ENCODE measurements at regions not wholly inside any gene's neighbourhood (a gene's known extent, or its start where the extent isn't known, plus 50 kb on each side); places are given as distances from the start of the nearest gene placed in this dataset.

GRCh38 chr4:115780835-115781234 lies 667.4 kb upstream of the NDST4 start:
- Histone ChIP-seq H3K9me3 (ENCODE audit: control insufficient read depth in 2 of 3, insufficient read depth in 1 of 3, low read length in 3 of 3) (no peaks in the 10 kb centered on the region), H3K27me3 (ENCODE audit: control insufficient read depth, insufficient read depth, low read length) (no peaks in the 10 kb centered on the region), H3K36me3 (ENCODE audit: control insufficient read depth in 2 of 3, insufficient read depth in 3 of 3, low read length in 3 of 3) (no peaks in the 10 kb centered on the region), H3K4me1 (ENCODE audit: control insufficient read depth in 2 of 3, insufficient read depth in 2 of 3, low read depth in 1 of 3, low read length in 3 of 3) (no peaks in the 10 kb centered on the region), H3K27ac (ENCODE audit: low read depth in 2 of 2, low read length in 2 of 2) (no peak overlapping the region), H3K4me3 (ENCODE audit: low read length in 3 of 3) (no peak overlapping the region), H3K9ac (ENCODE audit: low read length in 3 of 3) (no peak overlapping the region)
- TF ChIP-seq, protein P1, sequence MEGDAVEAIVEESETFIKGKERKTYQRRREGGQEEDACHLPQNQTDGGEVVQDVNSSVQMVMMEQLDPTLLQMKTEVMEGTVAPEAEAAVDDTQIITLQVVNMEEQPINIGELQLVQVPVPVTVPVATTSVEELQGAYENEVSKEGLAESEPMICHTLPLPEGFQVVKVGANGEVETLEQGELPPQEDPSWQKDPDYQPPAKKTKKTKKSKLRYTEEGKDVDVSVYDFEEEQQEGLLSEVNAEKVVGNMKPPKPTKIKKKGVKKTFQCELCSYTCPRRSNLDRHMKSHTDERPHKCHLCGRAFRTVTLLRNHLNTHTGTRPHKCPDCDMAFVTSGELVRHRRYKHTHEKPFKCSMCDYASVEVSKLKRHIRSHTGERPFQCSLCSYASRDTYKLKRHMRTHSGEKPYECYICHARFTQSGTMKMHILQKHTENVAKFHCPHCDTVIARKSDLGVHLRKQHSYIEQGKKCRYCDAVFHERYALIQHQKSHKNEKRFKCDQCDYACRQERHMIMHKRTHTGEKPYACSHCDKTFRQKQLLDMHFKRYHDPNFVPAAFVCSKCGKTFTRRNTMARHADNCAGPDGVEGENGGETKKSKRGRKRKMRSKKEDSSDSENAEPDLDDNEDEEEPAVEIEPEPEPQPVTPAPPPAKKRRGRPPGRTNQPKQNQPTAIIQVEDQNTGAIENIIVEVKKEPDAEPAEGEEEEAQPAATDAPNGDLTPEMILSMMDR (IDR thresholded peaks at IDR 0.05; ENCODE audit: borderline replicate concordance, extremely low read depth, insufficient read depth), result no peak
- DNase-seq, result no peak
- FAIRE-seq, result no peak
- intact Hi-C loops (cut with DNase I), result no loop called here

DNA sequence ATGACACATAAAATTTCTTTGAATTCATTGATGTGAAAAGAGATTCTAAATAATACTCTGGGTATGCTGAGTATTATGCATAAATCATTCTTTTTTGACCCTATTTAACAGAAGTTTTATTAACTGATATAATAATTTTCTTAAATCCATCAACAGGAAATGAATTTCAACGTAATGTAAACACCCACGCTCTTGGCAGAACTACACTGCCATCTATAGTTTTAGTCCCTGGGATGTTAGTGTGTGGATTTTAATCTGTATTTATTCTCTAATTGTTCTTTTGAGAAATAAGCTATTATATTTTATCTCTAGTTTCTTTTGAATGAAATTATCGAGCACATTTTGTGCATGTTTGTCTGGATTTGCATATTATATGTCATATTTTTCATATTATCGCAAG lies 666.8 kb upstream of the NDST4 start:
- H3K4me1 ChIP-seq (ENCODE audit: control insufficient read depth in 2 of 3, insufficient read depth in 2 of 3, low read depth in 1 of 3, low read length in 3 of 3), result no peaks in the 10 kb centered on the region
- H3K9me3 ChIP-seq (ENCODE audit: control insufficient read depth in 2 of 3, insufficient read depth in 1 of 3, low read length in 3 of 3), result no peaks in the 10 kb centered on the region
- no peak for FAIRE-seq
- intact Hi-C loops (cut with DNase I), result no loop called here
- H3K27me3 ChIP-seq (ENCODE audit: control insufficient read depth, insufficient read depth, low read length), result no peaks in the 10 kb centered on the region
- H3K27ac ChIP-seq (ENCODE audit: low read depth in 2 of 2, low read length in 2 of 2), result no peak overlapping the region
- TF ChIP-seq, protein P1 (IDR thresholded peaks at IDR 0.05; ENCODE audit: borderline replicate concordance, extremely low read depth, insufficient read depth), result no peak
- H3K9ac ChIP-seq (ENCODE audit: low read length in 3 of 3), result no peak overlapping the region
- H3K4me3 ChIP-seq (ENCODE audit: low read length in 3 of 3), result no peak overlapping the region
- DNase-seq, result no peak
- no peaks in the 10 kb centered on the region for H3K36me3 ChIP-seq (ENCODE audit: control insufficient read depth in 2 of 3, insufficient read depth in 3 of 3, low read length in 3 of 3)

DNA sequence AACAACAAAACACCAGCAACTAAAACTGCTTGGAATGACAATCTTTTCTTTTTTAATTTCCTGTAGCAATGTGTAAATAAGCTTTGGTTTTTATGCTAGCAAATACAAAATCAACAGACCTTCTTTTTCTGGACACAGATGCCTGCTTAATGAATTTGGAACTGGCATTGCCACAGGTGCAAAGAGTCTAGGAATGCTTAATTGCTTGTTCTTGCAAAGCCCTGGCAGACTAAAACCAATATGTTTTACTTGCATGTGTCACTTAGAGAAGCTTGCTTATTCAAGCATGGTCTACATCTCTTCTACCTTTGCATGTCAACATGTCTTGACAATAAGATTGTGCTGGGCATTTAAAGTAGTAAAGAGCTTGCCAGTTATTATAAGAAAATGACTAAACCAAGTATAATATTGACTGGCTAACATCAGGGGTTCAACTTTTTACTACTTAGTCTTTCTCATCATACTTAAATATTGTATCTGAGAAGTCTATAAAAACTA lies 656.7 kb upstream of the NDST4 start:
- Histone ChIP-seq H3K27me3 (ENCODE audit: control insufficient read depth, insufficient read depth, low read length) (no peaks in the 10 kb centered on the region), H3K9ac (ENCODE audit: low read length in 3 of 3) (no peak overlapping the region), H3K9me3 (ENCODE audit: control insufficient read depth in 2 of 3, insufficient read depth in 1 of 3, low read length in 3 of 3) (no peaks in the 10 kb centered on the region), H3K27ac (ENCODE audit: low read depth in 2 of 2, low read length in 2 of 2) (no peak overlapping the region), H3K4me1 (ENCODE audit: control insufficient read depth in 2 of 3, insufficient read depth in 2 of 3, low read depth in 1 of 3, low read length in 3 of 3) (no peaks in the 10 kb centered on the region), H3K36me3 (ENCODE audit: control insufficient read depth in 2 of 3, insufficient read depth in 3 of 3, low read length in 3 of 3) (no peaks in the 10 kb centered on the region), H3K4me3 (ENCODE audit: low read length in 3 of 3) (no peak overlapping the region)
- no peak for DNase-seq
- intact Hi-C loops (cut with DNase I), result no loop called here
- TF ChIP-seq, protein P1 (IDR thresholded peaks at IDR 0.05; ENCODE audit: borderline replicate concordance, extremely low read depth, insufficient read depth), result no peak
- no peak for FAIRE-seq

DNA sequence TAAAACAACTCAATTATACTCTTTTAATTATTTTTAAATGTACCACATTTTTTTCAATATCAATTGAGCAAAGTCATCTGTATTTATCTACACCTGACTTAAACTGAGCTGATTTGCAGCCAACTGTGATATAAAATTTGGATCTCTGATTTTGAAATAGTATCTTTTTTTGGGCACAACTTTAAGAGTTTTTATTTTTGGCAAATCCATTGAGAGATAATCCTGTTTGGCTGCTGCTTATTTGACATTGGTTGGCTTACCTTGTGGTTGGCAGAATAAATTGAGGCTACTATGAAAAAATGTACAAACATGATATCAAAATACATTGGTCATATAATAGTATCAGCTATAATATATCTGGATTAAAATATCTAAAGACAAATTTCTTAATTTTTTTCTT lies 656.0 kb upstream of the NDST4 start:
- no peak overlapping the region for H3K4me3 ChIP-seq (ENCODE audit: low read length in 3 of 3)
- H3K27ac ChIP-seq (ENCODE audit: low read depth in 2 of 2, low read length in 2 of 2), result no peak overlapping the region
- H3K9me3 ChIP-seq (ENCODE audit: control insufficient read depth in 2 of 3, insufficient read depth in 1 of 3, low read length in 3 of 3), result no peaks in the 10 kb centered on the region
- H3K27me3 ChIP-seq (ENCODE audit: control insufficient read depth, insufficient read depth, low read length), result no peaks in the 10 kb centered on the region
- DNase-seq (no peak), FAIRE-seq (no peak)
- TF ChIP-seq, protein P1 (IDR thresholded peaks at IDR 0.05; ENCODE audit: borderline replicate concordance, extremely low read depth, insufficient read depth), result no peak
- no peaks in the 10 kb centered on the region for H3K4me1 ChIP-seq (ENCODE audit: control insufficient read depth in 2 of 3, insufficient read depth in 2 of 3, low read depth in 1 of 3, low read length in 3 of 3)
- intact Hi-C loops (cut with DNase I), result no loop called here
- H3K36me3 ChIP-seq (ENCODE audit: control insufficient read depth in 2 of 3, insufficient read depth in 3 of 3, low read length in 3 of 3), result no peaks in the 10 kb centered on the region
- H3K9ac ChIP-seq (ENCODE audit: low read length in 3 of 3), result no peak overlapping the region

Data from kidney (tissue), 13 donors.